Osteocyte (in vitro differentiated cells): ENCODE measurements at regions not wholly inside any gene's neighbourhood (a gene's known extent, or its start where the extent isn't known, plus 50 kb on each side); places are given as distances from the start of the nearest gene placed in this dataset.

ENCODE experiments used
- DNase-seq: peaks from one replicate; pipeline ENCODE4 v3.0.0; 2021; ENCODE audit warnings: mixed read lengths; ENCODE audit not compliant: unreplicated experiment; ENCODE audit errors: extremely low spot score
- H3K27ac Mint-ChIP-seq: one replicate; pipeline ENCODE4 v1.8.0; 2021; ENCODE audit warnings: mild to moderate bottlenecking, mixed read lengths; ENCODE audit not compliant: unreplicated experiment
- H3K27me3 Mint-ChIP-seq: one replicate; pipeline ENCODE4 v1.8.0; 2021; ENCODE audit warnings: mixed read lengths; ENCODE audit not compliant: unreplicated experiment
- H3K36me3 Mint-ChIP-seq: one replicate; pipeline ENCODE4 v1.8.0; 2021; ENCODE audit warnings: mixed read lengths; ENCODE audit not compliant: unreplicated experiment
- H3K4me1 Mint-ChIP-seq: one replicate; pipeline ENCODE4 v1.8.0; 2021; ENCODE audit warnings: mixed read lengths; ENCODE audit not compliant: unreplicated experiment
- H3K4me3 Mint-ChIP-seq: one replicate; pipeline ENCODE4 v1.8.0; 2021; ENCODE audit warnings: mild to moderate bottlenecking, moderate library complexity, mixed read lengths; ENCODE audit not compliant: unreplicated experiment
- H3K9me3 Mint-ChIP-seq: one replicate; pipeline ENCODE4 v1.8.0; 2021; ENCODE audit warnings: mixed read lengths; ENCODE audit not compliant: unreplicated experiment
- CTCF ChIP-seq: fragments of 200-600 bp; sonication (generic); IDR thresholded peaks from 2 replicates; pipeline ENCODE4 v1.5.0; 2021; ENCODE audit warnings: antibody characterized with exemption, mild to moderate bottlenecking, moderate library complexity

GRCh38 chr21:27454234-27454633, 487.3 kb upstream of the ADAMTS5 start:
- no peaks in the 10 kb centered on the region for H3K27me3 Mint-ChIP-seq
- TF ChIP-seq CTCF, result no peak
- no peaks in the 10 kb centered on the region for H3K9me3 Mint-ChIP-seq
- no peak for DNase-seq
- peaks cover 6% of the 10 kb centered on the region for H3K4me1 Mint-ChIP-seq
- no peak overlapping the region for H3K27ac Mint-ChIP-seq
- H3K4me3 Mint-ChIP-seq, result no peak overlapping the region
- H3K36me3 Mint-ChIP-seq, result no peaks in the 10 kb centered on the region

- DNase-seq, result no peak
- Mint-ChIP-seq H3K4me1 (peaks cover 6% of the 10 kb centered on the region), H3K27ac (no peak overlapping the region), H3K36me3 (no peaks in the 10 kb centered on the region), H3K9me3 (peaks cover 3% of the 10 kb centered on the region), H3K27me3 (no peaks in the 10 kb centered on the region), H3K4me3 (no peak overlapping the region)
- TF ChIP-seq CTCF, result no peak
These were observed 484.2 kb upstream of the ADAMTS5 start for GRCh38 chr21:27451116-27451515.

GRCh38 chr21:27450216-27450615, 483.3 kb upstream of the ADAMTS5 start:
- no peak for TF ChIP-seq CTCF
- H3K36me3 Mint-ChIP-seq, result no peaks in the 10 kb centered on the region
- no peak for DNase-seq
- H3K27me3 Mint-ChIP-seq, result no peaks in the 10 kb centered on the region
- no peak overlapping the region for H3K4me3 Mint-ChIP-seq
- peaks cover 11% of the 10 kb centered on the region for H3K9me3 Mint-ChIP-seq
- no peak overlapping the region for H3K27ac Mint-ChIP-seq
- peaks cover 6% of the 10 kb centered on the region for H3K4me1 Mint-ChIP-seq

- H3K4me1 Mint-ChIP-seq, result peaks cover 6% of the 10 kb centered on the region
- DNase-seq, result no peak
- TF ChIP-seq CTCF, result no peak
- H3K36me3 Mint-ChIP-seq, result no peaks in the 10 kb centered on the region
- H3K27ac Mint-ChIP-seq, result no peak overlapping the region
- no peaks in the 10 kb centered on the region for H3K27me3 Mint-ChIP-seq
- H3K9me3 Mint-ChIP-seq, result peaks cover 11% of the 10 kb centered on the region
- no peak overlapping the region for H3K4me3 Mint-ChIP-seq
These were observed 482.1 kb upstream of the ADAMTS5 start for GRCh38 chr21:27448960-27449359.

- H3K27ac Mint-ChIP-seq, result no peak overlapping the region
These were observed 481.0 kb upstream of the ADAMTS5 start for GRCh38 chr21:27447843-27448242.

More at GRCh38 chr21:27447843-27448242, 481.0 kb upstream of the ADAMTS5 start:
- no peak for DNase-seq
- no peak for TF ChIP-seq CTCF
- Mint-ChIP-seq H3K4me1 (peaks cover 6% of the 10 kb centered on the region), H3K4me3 (no peak overlapping the region), H3K27me3 (no peaks in the 10 kb centered on the region), H3K36me3 (no peaks in the 10 kb centered on the region), H3K9me3 (peaks cover 11% of the 10 kb centered on the region)
